SK-N-SH treated with all-trans-retinoic acid at 6 μM for 48 hours (cell line): ENCODE measurements at regions not wholly inside any gene's neighbourhood (a gene's known extent, or its start where the extent isn't known, plus 50 kb on each side); places are given as distances from the start of the nearest gene placed in this dataset.
A peak's percentile ranks its signal among the peaks of the same experiment; 100 is the strongest.
"Not testable (repeated sequence)": the region's sequence is repeated elsewhere in the genome, so short reads cannot be mapped to it uniquely, and the experiment has no call there.

Experiments
- ATAC-seq: fragments of 200-7000 bp; cut with Tn5 transposase; 3 replicates; pipeline ENCODE4 v1.9.1; 2020; ENCODE audit warnings: mild to moderate bottlenecking, moderate library complexity
- ARNTL ChIP-seq: fragments of 450-650 bp; formaldehyde crosslinking; IDR thresholded peaks from 2 replicates; pipeline ENCODE4 v1.5.0; 2020; ENCODE audit warnings: low read depth, mild to moderate bottlenecking, moderate library complexity, borderline replicate concordance
- BACH2 ChIP-seq: fragments of 250-450 bp; sonication (Bioruptor Pico); IDR thresholded peaks from 2 replicates; pipeline ENCODE4 v1.9.0; 2021; ENCODE audit warnings: mild to moderate bottlenecking, borderline replicate concordance
- CSDC2 ChIP-seq: fragments of 250-450 bp; sonication (Bioruptor Pico); IDR thresholded peaks from 2 replicates; pipeline ENCODE4 v1.5.0; 2020; ENCODE audit warnings: mild to moderate bottlenecking, moderate library complexity
- CSRNP3 ChIP-seq: fragments of 250-450 bp; sonication (Bioruptor Pico); IDR thresholded peaks from 2 replicates; pipeline ENCODE4 v1.5.1; 2021; ENCODE audit warnings: mild to moderate bottlenecking, moderate library complexity
- ESRRG ChIP-seq: fragments of 250-450 bp; sonication (Bioruptor Pico); IDR thresholded peaks from 2 replicates; pipeline ENCODE4 v1.6.1; 2021; ENCODE audit warnings: mild to moderate bottlenecking
- GLIS3 ChIP-seq: fragments of 250-450 bp; sonication (Bioruptor Pico); IDR thresholded peaks from 2 replicates; pipeline ENCODE4 v1.5.0; 2020; ENCODE audit warnings: mild to moderate bottlenecking, moderate library complexity
- ISL1 ChIP-seq: fragments of 250-450 bp; sonication (Bioruptor Pico); IDR thresholded peaks from 2 replicates; pipeline ENCODE4 v2.1.2; 2022; ENCODE audit warnings: mild to moderate bottlenecking, moderate library complexity
- OSR1 ChIP-seq: fragments of 250-450 bp; sonication (Bioruptor Pico); IDR thresholded peaks from 2 replicates; pipeline ENCODE4 v1.8.0; 2022; ENCODE audit warnings: moderate library complexity, mild to moderate bottlenecking, inconsistent platforms
- PPARA ChIP-seq: fragments of 250-450 bp; sonication (Bioruptor Pico); IDR thresholded peaks from 2 replicates; pipeline ENCODE4 v1.5.0; 2020; ENCODE audit warnings: mild to moderate bottlenecking, borderline replicate concordance
- RARB ChIP-seq: fragments of 250-450 bp; sonication (Bioruptor Pico); IDR thresholded peaks from 2 replicates; pipeline ENCODE4 v1.8.0; 2021; ENCODE audit warnings: mild to moderate bottlenecking, moderate library complexity
- SNAI2 ChIP-seq: fragments of 250-450 bp; sonication (Bioruptor Pico); IDR thresholded peaks from 2 replicates; pipeline ENCODE4 v1.5.0; 2020; ENCODE audit warnings: mild to moderate bottlenecking, moderate library complexity
- TCF4 ChIP-seq: fragments of 250-450 bp; sonication (Bioruptor Pico); IDR thresholded peaks from 2 replicates; pipeline ENCODE4 v1.8.0; 2021; ENCODE audit warnings: mild to moderate bottlenecking, moderate library complexity, borderline replicate concordance
- TOX ChIP-seq: fragments of 250-450 bp; sonication (Bioruptor Pico); IDR thresholded peaks from 2 replicates; pipeline ENCODE4 v1.8.0; 2021; ENCODE audit warnings: mild to moderate bottlenecking, moderate library complexity, borderline replicate concordance
- ZC3H10 ChIP-seq: fragments of 250-450 bp; sonication (Bioruptor Pico); IDR thresholded peaks from 2 replicates; pipeline ENCODE4 v1.5.1; 2021; ENCODE audit warnings: mild to moderate bottlenecking, moderate library complexity
- ZFP3 ChIP-seq: fragments of 250-450 bp; sonication (Bioruptor Pico); IDR thresholded peaks from 2 replicates; pipeline ENCODE4 v1.5.0; 2020; ENCODE audit warnings: mild to moderate bottlenecking, moderate library complexity
- ZFP30 ChIP-seq: fragments of 450-650 bp; formaldehyde crosslinking; IDR thresholded peaks from 2 replicates; pipeline ENCODE4 v1.5.0; 2022; ENCODE audit warnings: mild to moderate bottlenecking, moderate library complexity
- ZNF565 ChIP-seq: fragments of 450-650 bp; formaldehyde crosslinking; conservative IDR thresholded peaks from 2 replicates; pipeline ENCODE4 v1.5.0; 2020; ENCODE audit warnings: low read depth, mild to moderate bottlenecking, moderate library complexity
- ZNF70 ChIP-seq: fragments of 450-650 bp; formaldehyde crosslinking; IDR thresholded peaks from 2 replicates; pipeline ENCODE4 v1.5.0; 2020; ENCODE audit warnings: mild to moderate bottlenecking, moderate library complexity
- ZNF8 ChIP-seq: fragments of 450-650 bp; formaldehyde crosslinking; IDR thresholded peaks from 2 replicates; pipeline ENCODE4 v1.5.0; 2020; ENCODE audit warnings: mild to moderate bottlenecking, moderate library complexity
- TF ChIP-seq, protein P1 (sequence below): fragments of 250-450 bp; sonication (Bioruptor Pico); IDR thresholded peaks from 2 replicates; pipeline ENCODE4 v1.5.0; 2020; ENCODE audit warnings: mild to moderate bottlenecking, moderate library complexity

DNA sequence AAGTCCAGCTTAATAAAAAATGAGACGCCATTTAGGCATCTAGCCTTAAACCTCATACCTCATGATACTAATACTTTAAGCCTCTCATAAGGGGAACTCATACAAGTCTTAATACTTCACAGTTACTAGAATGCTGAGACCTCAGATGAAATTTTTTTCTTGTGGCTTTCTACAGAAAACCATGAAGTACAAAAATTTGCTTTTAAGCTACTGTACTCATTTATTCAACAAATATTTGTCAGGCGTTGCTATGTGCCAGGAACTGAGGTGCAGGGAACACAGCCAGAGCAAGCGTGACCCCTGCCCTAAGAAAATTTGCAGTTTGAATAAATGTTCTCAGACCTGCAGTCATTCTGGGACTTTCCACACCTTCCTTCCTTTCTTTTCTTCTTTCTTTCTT lies 150.6 kb downstream of the MRPL39 start (continued):
- TF ChIP-seq, protein P1, sequence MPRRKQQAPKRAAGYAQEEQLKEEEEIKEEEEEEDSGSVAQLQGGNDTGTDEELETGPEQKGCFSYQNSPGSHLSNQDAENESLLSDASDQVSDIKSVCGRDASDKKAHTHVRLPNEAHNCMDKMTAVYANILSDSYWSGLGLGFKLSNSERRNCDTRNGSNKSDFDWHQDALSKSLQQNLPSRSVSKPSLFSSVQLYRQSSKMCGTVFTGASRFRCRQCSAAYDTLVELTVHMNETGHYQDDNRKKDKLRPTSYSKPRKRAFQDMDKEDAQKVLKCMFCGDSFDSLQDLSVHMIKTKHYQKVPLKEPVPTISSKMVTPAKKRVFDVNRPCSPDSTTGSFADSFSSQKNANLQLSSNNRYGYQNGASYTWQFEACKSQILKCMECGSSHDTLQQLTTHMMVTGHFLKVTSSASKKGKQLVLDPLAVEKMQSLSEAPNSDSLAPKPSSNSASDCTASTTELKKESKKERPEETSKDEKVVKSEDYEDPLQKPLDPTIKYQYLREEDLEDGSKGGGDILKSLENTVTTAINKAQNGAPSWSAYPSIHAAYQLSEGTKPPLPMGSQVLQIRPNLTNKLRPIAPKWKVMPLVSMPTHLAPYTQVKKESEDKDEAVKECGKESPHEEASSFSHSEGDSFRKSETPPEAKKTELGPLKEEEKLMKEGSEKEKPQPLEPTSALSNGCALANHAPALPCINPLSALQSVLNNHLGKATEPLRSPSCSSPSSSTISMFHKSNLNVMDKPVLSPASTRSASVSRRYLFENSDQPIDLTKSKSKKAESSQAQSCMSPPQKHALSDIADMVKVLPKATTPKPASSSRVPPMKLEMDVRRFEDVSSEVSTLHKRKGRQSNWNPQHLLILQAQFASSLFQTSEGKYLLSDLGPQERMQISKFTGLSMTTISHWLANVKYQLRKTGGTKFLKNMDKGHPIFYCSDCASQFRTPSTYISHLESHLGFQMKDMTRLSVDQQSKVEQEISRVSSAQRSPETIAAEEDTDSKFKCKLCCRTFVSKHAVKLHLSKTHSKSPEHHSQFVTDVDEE: no peak
- TF ChIP-seq CSDC2: no peak
- TF ChIP-seq OSR1 (CRISPR knock-in tag): no peak

- ATAC-seq: peak; percentile 53; the same call in 2 of the 3 replicates
- no peak for TF ChIP-seq CSRNP3 (CRISPR knock-in tag)
- no peak for TF ChIP-seq ZNF70
Observed at GRCh38 chr21:25453524-25453923, 153.8 kb downstream of the MRPL39 start.

GRCh38 chr21:25449950-25450349 lies 157.3 kb downstream of the MRPL39 start:
- no peak for ATAC-seq
- no peak for TF ChIP-seq ZFP30
- TF ChIP-seq ARNTL (CRISPR knock-in tag): no peak
- no peak for TF ChIP-seq CSRNP3 (CRISPR knock-in tag)
- TF ChIP-seq ZNF70: no peak
- no peak for TF ChIP-seq PPARA (CRISPR knock-in tag)

DNA sequence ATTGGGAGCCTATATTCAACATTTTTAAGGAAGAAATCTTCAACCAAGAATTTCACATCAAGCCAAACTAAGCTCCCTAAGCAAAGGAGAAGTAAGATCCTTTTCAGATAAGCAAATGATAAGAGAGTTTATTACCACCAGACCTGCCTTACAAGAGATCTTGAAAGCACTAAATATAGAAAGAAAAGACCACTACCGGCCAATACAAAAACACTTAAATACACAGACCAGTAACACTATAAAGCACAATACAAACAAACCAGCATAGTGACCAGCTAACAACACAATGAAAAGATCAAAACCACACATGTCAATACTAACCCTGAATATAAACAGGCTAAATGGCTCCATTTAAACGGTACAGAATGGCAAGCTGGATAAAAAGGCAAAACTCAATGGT lies 165.4 kb downstream of the MRPL39 start:
- TF ChIP-seq PPARA (CRISPR knock-in tag) (no peak), ESRRG (CRISPR knock-in tag) (no peak), ZFP3 (CRISPR knock-in tag) (no peak), SNAI2 (CRISPR knock-in tag) (no peak), TCF4 (no peak), ZC3H10 (CRISPR knock-in tag) (no peak), ZFP30 (no peak), TOX (CRISPR knock-in tag) (no peak), ZNF70 (no peak), RARB (CRISPR knock-in tag) (no peak), ZNF565 (CRISPR knock-in tag) (no peak), GLIS3 (CRISPR knock-in tag) (no peak), ARNTL (CRISPR knock-in tag) (no peak), CSRNP3 (CRISPR knock-in tag) (no peak), CSDC2 (no peak), ISL1 (CRISPR knock-in tag) (no peak), ZNF8 (CRISPR knock-in tag) (no peak), BACH2 (CRISPR knock-in tag) (no peak)
- TF ChIP-seq, protein P1: no peak
- ATAC-seq: no peak

DNA sequence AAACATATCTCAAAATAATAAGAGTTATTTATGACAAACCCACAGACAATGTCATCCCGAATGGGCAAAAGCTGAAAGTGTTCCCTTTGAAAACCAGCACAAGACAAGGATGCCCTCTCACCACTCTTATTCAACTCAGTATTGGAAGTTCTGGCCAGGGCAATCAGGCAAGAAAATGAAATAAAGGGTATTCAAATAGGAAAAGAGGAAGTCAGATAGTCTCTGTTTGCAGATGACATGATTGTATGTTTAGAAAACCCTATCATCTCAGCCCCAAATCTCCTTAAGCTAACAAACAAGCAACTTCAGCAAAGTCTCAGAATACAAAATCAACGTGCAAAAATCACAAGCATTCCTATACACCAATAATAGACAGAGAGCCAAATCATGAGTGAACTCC lies 169.8 kb downstream of the MRPL39 start:
- not testable (repeated sequence) for ATAC-seq
